GM12872 (cell line): ENCODE measurements at regions not wholly inside any gene's neighbourhood (a gene's known extent, or its start where the extent isn't known, plus 50 kb on each side); places are given as distances from the start of the nearest gene placed in this dataset.

Experiments used
- TF ChIP-seq, protein P1 (sequence below): IDR thresholded peaks from 3 replicates; pipeline ENCODE4 v1.5.1; 2011; ENCODE audit warnings: low read depth, mild to moderate bottlenecking, low read length, moderate library complexity; ENCODE audit not compliant: insufficient read depth

GRCh38 chr2:125418483-125418882, 1237.5 kb upstream of the GYPC start:
- TF ChIP-seq, protein P1, sequence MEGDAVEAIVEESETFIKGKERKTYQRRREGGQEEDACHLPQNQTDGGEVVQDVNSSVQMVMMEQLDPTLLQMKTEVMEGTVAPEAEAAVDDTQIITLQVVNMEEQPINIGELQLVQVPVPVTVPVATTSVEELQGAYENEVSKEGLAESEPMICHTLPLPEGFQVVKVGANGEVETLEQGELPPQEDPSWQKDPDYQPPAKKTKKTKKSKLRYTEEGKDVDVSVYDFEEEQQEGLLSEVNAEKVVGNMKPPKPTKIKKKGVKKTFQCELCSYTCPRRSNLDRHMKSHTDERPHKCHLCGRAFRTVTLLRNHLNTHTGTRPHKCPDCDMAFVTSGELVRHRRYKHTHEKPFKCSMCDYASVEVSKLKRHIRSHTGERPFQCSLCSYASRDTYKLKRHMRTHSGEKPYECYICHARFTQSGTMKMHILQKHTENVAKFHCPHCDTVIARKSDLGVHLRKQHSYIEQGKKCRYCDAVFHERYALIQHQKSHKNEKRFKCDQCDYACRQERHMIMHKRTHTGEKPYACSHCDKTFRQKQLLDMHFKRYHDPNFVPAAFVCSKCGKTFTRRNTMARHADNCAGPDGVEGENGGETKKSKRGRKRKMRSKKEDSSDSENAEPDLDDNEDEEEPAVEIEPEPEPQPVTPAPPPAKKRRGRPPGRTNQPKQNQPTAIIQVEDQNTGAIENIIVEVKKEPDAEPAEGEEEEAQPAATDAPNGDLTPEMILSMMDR = no peak

- TF ChIP-seq, protein P1 = no peak
Observed at GRCh38 chr2:125424266-125424785, 1231.6 kb upstream of the GYPC start.

DNA sequence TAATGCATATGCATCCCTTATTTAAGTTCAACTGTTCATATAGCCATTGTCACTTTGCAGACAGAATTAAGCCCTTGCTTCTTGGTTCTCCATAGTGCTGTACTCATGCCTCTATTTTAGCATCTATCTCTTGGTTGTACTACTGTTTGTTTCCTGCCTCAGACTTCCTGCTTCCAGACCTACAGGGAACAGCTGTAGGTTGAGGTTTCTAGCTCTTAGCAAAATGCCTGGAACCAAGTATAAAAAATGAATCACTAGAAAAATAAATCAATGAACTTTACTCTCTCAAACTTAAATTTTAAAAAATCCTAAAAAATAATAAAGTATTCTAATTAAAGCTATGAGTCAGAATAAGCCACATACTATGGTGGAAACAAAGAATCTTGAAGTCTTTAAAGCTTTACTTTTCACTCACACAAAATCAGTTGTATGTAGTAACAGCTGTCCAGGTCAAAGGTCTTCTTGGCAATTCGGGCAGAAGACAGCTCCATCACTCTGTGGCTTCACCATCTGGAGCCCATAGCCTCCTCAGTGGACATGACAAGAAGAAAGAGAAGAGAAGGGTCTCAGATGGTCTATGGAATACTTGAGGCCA, 1228.1 kb upstream of the GYPC start:
- TF ChIP-seq, protein P1 = no peak

DNA sequence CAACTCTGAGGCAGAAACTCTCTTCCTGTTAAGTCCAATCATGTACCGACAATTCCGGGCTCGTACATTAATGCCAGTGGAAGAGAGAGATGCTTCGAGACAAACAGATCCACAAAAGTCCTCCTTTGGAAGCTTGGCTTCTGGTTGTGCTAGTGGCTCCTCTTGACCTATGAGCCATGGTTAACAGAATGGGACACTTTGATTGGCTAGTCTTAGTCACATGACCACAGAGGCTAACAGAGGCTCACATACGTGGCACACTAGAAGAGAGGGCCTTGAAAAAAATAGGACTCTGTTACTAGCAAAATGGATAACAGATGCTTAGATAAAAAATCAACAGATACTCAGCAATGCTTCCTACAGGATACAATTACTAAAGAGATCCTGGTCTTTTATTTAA, 1211.9 kb upstream of the GYPC start:
- TF ChIP-seq, protein P1 = no peak

DNA sequence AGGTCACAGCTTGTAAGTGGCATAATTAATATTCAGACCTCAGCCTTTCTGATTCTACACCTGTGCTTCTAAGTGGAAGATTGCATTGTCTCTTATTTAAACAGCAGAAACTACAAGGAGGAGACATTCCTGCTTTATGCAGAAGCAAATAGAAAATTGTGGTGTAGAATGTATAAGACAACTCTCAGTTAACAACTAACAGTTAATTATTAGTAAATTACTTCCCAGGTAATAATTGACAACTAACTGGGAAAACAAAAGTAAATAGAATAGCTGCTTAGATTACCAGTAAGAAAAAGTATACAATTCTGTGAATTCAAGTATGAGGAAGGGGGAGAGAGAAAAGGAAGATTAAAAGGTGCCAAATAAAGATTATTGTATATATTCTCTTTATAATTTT, 1210.5 kb upstream of the GYPC start:
- TF ChIP-seq, protein P1 = no peak

DNA sequence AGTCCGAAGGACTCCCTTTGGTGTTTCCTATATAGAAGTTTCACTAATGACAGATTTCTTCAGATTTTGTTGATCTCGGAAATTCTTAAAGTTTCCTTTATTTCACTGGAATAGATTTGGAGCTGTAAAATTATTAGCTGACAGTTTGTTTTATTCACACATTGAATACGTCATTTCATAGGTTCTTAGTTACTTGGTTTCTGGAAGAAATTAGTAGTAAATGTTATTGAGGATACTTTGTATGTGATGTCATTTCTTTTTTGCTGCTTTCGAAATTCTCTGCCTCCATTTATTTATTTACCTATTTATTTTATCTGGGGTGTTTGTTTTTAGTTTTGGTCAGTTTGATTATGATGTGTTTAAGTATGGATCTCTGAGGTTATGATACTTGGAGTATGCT, 1205.9 kb upstream of the GYPC start:
- TF ChIP-seq, protein P1 = no peak

DNA sequence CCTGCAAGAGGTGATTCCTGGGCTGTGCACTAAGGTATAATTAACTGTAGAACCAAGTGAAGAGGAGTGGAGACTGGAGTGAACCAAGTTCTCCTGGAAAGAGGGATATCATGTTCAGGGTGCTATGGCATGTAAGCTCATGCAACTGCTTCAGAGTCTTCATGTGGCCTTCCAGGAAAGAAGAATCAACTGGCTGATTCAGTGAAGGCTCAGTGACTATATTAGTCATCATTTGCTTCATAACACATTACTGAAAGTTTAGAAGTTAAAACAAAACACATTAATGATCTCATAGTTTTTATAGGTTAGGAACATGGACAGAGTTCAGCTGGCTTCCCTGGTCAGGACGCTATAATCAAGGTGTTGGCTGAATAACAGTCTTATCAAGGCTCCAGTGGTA, 1200.8 kb upstream of the GYPC start:
- TF ChIP-seq, protein P1 = no peak
